ENCODE measurements at regions not wholly inside any gene's neighbourhood (a gene's known extent, or its start where the extent isn't known, plus 50 kb on each side); places are given as distances from the start of the nearest gene placed in this dataset.

- Histone ChIP-seq H3K36me3 (ENCODE audit: insufficient read depth, low read length) (no peaks in the 10 kb centered on the region), H3K4me1 (ENCODE audit: insufficient read depth, low read length) (no peaks in the 10 kb centered on the region), H3K9me3 (ENCODE audit: low read length) (no peaks in the 10 kb centered on the region), H3K4me3 (ENCODE audit: low read depth in 1 of 2, low read length in 2 of 2) (no peak overlapping the region), H3K27ac (ENCODE audit: low read depth, low read length) (no peak overlapping the region), H3K9ac (ENCODE audit: low read length) (no peak overlapping the region), H3K27me3 (ENCODE audit: control insufficient read depth in 1 of 2, insufficient read depth in 2 of 2, low read length in 2 of 2) (no peaks in the 10 kb centered on the region)
These were observed 321.0 kb upstream of the SLIT2 start for GRCh38 chr4:19930742-19931141.

- H3K4me3 ChIP-seq (ENCODE audit: low read depth in 1 of 2, low read length in 2 of 2): no peak overlapping the region
- no peaks in the 10 kb centered on the region for H3K9me3 ChIP-seq (ENCODE audit: low read length)
- H3K27ac ChIP-seq (ENCODE audit: low read depth, low read length): no peak overlapping the region
- no peaks in the 10 kb centered on the region for H3K36me3 ChIP-seq (ENCODE audit: insufficient read depth, low read length)
- no peak overlapping the region for H3K9ac ChIP-seq (ENCODE audit: low read length)
- H3K4me1 ChIP-seq (ENCODE audit: insufficient read depth, low read length): no peaks in the 10 kb centered on the region
- H3K27me3 ChIP-seq (ENCODE audit: control insufficient read depth in 1 of 2, insufficient read depth in 2 of 2, low read length in 2 of 2): no peaks in the 10 kb centered on the region
These were observed 324.3 kb upstream of the SLIT2 start for GRCh38 chr4:19927381-19927780.

GRCh38 chr4:19925516-19925915, 326.2 kb upstream of the SLIT2 start:
- no peaks in the 10 kb centered on the region for H3K27me3 ChIP-seq (ENCODE audit: control insufficient read depth in 1 of 2, insufficient read depth in 2 of 2, low read length in 2 of 2)
- no peaks in the 10 kb centered on the region for H3K9me3 ChIP-seq (ENCODE audit: low read length)
- H3K9ac ChIP-seq (ENCODE audit: low read length): no peak overlapping the region
- H3K36me3 ChIP-seq (ENCODE audit: insufficient read depth, low read length): no peaks in the 10 kb centered on the region
- H3K4me1 ChIP-seq (ENCODE audit: insufficient read depth, low read length): no peaks in the 10 kb centered on the region
- no peak overlapping the region for H3K4me3 ChIP-seq (ENCODE audit: low read depth in 1 of 2, low read length in 2 of 2)
- no peak overlapping the region for H3K27ac ChIP-seq (ENCODE audit: low read depth, low read length)

GRCh38 chr4:19924761-19925160, 326.9 kb upstream of the SLIT2 start:
- Histone ChIP-seq H3K9ac (ENCODE audit: low read length) (no peak overlapping the region), H3K4me1 (ENCODE audit: insufficient read depth, low read length) (no peaks in the 10 kb centered on the region), H3K27me3 (ENCODE audit: control insufficient read depth in 1 of 2, insufficient read depth in 2 of 2, low read length in 2 of 2) (no peaks in the 10 kb centered on the region), H3K27ac (ENCODE audit: low read depth, low read length) (no peak overlapping the region), H3K36me3 (ENCODE audit: insufficient read depth, low read length) (no peaks in the 10 kb centered on the region), H3K4me3 (ENCODE audit: low read depth in 1 of 2, low read length in 2 of 2) (no peak overlapping the region), H3K9me3 (ENCODE audit: low read length) (no peaks in the 10 kb centered on the region)

- H3K4me1 ChIP-seq (ENCODE audit: insufficient read depth, low read length): no peaks in the 10 kb centered on the region
- H3K9ac ChIP-seq (ENCODE audit: low read length): no peak overlapping the region
- no peaks in the 10 kb centered on the region for H3K36me3 ChIP-seq (ENCODE audit: insufficient read depth, low read length)
- no peaks in the 10 kb centered on the region for H3K27me3 ChIP-seq (ENCODE audit: control insufficient read depth in 1 of 2, insufficient read depth in 2 of 2, low read length in 2 of 2)
- no peak overlapping the region for H3K27ac ChIP-seq (ENCODE audit: low read depth, low read length)
- no peaks in the 10 kb centered on the region for H3K9me3 ChIP-seq (ENCODE audit: low read length)
- no peak overlapping the region for H3K4me3 ChIP-seq (ENCODE audit: low read depth in 1 of 2, low read length in 2 of 2)
These were observed 336.4 kb upstream of the SLIT2 start for GRCh38 chr4:19915276-19915675.

DNA sequence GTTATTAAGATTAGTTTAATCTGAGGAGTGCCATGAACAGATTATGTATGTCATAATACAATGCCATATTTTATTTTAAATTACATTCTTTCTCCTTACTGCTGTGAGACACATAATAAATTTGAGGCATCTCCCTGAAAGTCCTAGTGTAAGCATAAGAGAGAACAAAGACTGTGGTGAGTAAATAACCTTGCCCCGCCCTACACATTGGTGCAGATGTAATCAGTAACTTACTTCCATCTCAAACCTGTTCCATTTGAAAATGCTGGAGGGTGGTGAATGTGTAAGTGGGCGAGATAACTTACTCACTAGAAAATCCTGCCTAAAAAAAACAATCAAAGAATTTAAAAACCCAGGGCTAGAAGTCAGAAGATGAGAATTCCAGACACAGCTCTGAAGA, 338.1 kb upstream of the SLIT2 start:
- Histone ChIP-seq H3K9ac (ENCODE audit: low read length) (no peak overlapping the region), H3K27me3 (ENCODE audit: control insufficient read depth in 1 of 2, insufficient read depth in 2 of 2, low read length in 2 of 2) (no peaks in the 10 kb centered on the region), H3K27ac (ENCODE audit: low read depth, low read length) (no peak overlapping the region), H3K36me3 (ENCODE audit: insufficient read depth, low read length) (no peaks in the 10 kb centered on the region), H3K9me3 (ENCODE audit: low read length) (no peaks in the 10 kb centered on the region), H3K4me3 (ENCODE audit: low read depth in 1 of 2, low read length in 2 of 2) (no peak overlapping the region), H3K4me1 (ENCODE audit: insufficient read depth, low read length) (no peaks in the 10 kb centered on the region)

DNA sequence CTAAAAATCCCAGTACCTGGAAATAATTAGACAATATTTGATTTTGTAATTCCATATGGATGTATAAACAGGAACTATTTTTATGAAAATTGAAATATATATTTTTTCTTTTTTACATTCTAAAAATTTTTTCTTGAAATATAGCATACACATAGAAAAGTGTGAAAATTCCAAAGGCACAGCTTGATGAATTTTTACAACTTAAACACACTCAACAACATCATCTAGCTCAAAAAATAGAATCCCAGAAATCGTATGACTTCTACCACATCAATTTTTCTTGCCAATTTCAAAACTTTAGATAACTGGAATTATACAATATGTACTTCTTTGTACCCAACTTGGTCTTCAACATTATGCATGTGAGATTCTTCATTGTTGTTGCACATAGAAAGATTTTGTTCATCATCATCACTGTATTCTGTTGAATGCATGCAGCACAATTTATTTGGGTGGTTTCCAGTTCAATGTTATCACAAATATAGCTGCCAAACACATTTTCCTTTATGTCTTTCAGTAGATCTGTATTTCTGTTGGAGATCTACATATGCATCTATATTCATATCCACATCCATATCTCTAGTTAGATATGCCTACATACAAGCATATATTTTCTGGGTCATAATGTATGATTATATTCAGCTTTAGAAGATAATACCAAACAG, 340.7 kb upstream of the SLIT2 start:
- no peaks in the 10 kb centered on the region for H3K9me3 ChIP-seq (ENCODE audit: low read length)
- no peaks in the 10 kb centered on the region for H3K4me1 ChIP-seq (ENCODE audit: insufficient read depth, low read length)
- H3K9ac ChIP-seq (ENCODE audit: low read length): no peak overlapping the region
- H3K27me3 ChIP-seq (ENCODE audit: control insufficient read depth in 1 of 2, insufficient read depth in 2 of 2, low read length in 2 of 2): no peaks in the 10 kb centered on the region
- H3K4me3 ChIP-seq (ENCODE audit: low read depth in 1 of 2, low read length in 2 of 2): no peak overlapping the region
- no peaks in the 10 kb centered on the region for H3K36me3 ChIP-seq (ENCODE audit: insufficient read depth, low read length)
- H3K27ac ChIP-seq (ENCODE audit: low read depth, low read length): no peak overlapping the region

GRCh38 chr4:19905024-19905423, 346.7 kb upstream of the SLIT2 start:
- H3K4me1 ChIP-seq (ENCODE audit: insufficient read depth, low read length): no peaks in the 10 kb centered on the region
- H3K9me3 ChIP-seq (ENCODE audit: low read length): no peaks in the 10 kb centered on the region
- no peak overlapping the region for H3K9ac ChIP-seq (ENCODE audit: low read length)
- H3K27ac ChIP-seq (ENCODE audit: low read depth, low read length): no peak overlapping the region
- no peaks in the 10 kb centered on the region for H3K36me3 ChIP-seq (ENCODE audit: insufficient read depth, low read length)
- H3K4me3 ChIP-seq (ENCODE audit: low read depth in 1 of 2, low read length in 2 of 2): no peak overlapping the region
- H3K27me3 ChIP-seq (ENCODE audit: control insufficient read depth in 1 of 2, insufficient read depth in 2 of 2, low read length in 2 of 2): no peaks in the 10 kb centered on the region

GRCh38 chr4:19888587-19888986, 363.1 kb upstream of the SLIT2 start:
- Histone ChIP-seq H3K4me3 (ENCODE audit: low read depth in 1 of 2, low read length in 2 of 2) (no peak overlapping the region), H3K36me3 (ENCODE audit: insufficient read depth, low read length) (no peaks in the 10 kb centered on the region), H3K9me3 (ENCODE audit: low read length) (no peaks in the 10 kb centered on the region), H3K9ac (ENCODE audit: low read length) (no peak overlapping the region), H3K27me3 (ENCODE audit: control insufficient read depth in 1 of 2, insufficient read depth in 2 of 2, low read length in 2 of 2) (no peaks in the 10 kb centered on the region), H3K27ac (ENCODE audit: low read depth, low read length) (no peak overlapping the region), H3K4me1 (ENCODE audit: insufficient read depth, low read length) (no peaks in the 10 kb centered on the region)

GRCh38 chr4:19883841-19884240, 367.9 kb upstream of the SLIT2 start:
- Histone ChIP-seq H3K36me3 (ENCODE audit: insufficient read depth, low read length) (no peaks in the 10 kb centered on the region), H3K27me3 (ENCODE audit: control insufficient read depth in 1 of 2, insufficient read depth in 2 of 2, low read length in 2 of 2) (no peaks in the 10 kb centered on the region), H3K27ac (ENCODE audit: low read depth, low read length) (no peak overlapping the region), H3K4me1 (ENCODE audit: insufficient read depth, low read length) (no peaks in the 10 kb centered on the region), H3K9me3 (ENCODE audit: low read length) (no peaks in the 10 kb centered on the region), H3K9ac (ENCODE audit: low read length) (no peak overlapping the region), H3K4me3 (ENCODE audit: low read depth in 1 of 2, low read length in 2 of 2) (no peak overlapping the region)

DNA sequence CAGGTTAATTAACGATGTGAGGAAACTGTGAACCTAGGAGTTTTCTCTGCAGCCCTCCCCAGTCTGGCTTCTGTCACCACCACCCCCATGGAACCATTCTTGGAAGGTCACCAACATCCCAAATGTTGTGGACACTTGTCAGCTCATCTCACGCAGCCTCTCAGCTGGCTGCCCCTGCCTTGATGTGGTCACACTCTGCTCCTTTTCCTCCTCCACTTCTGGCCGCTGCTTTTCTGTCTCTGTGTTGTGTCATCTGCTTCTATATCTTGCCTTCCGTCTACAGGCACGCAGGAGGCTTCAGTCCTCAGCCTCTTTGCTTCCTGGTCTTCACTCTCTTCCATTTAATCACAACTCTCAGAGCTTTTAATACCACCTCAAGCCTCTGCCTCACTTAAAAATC, 371.5 kb upstream of the SLIT2 start:
- Histone ChIP-seq H3K9me3 (ENCODE audit: low read length) (no peaks in the 10 kb centered on the region), H3K36me3 (ENCODE audit: insufficient read depth, low read length) (no peaks in the 10 kb centered on the region), H3K4me1 (ENCODE audit: insufficient read depth, low read length) (no peaks in the 10 kb centered on the region), H3K4me3 (ENCODE audit: low read depth in 1 of 2, low read length in 2 of 2) (no peak overlapping the region), H3K9ac (ENCODE audit: low read length) (no peak overlapping the region), H3K27me3 (ENCODE audit: control insufficient read depth in 1 of 2, insufficient read depth in 2 of 2, low read length in 2 of 2) (no peaks in the 10 kb centered on the region), H3K27ac (ENCODE audit: low read depth, low read length) (no peak overlapping the region)

DNA sequence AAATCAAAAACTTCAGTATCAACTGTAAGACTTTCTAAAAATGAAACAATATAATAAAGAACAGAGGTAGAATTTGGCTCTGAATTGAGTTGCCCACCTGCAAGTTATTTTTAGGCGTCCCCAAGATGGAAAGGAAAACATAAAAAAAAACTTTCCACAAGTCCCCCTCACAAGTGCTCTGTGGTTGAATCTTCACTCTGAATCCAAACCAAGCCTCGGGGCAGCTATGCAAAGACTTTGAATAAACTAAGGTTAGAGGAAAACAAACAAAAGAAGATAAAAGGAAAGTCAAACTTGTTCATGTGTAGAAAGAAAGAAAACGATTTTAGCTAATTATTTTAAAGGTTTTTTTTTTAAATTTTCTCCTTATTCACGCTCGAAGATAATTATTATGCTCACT, 372.4 kb upstream of the SLIT2 start:
- H3K27ac ChIP-seq (ENCODE audit: low read depth, low read length): no peak overlapping the region
- H3K4me1 ChIP-seq (ENCODE audit: insufficient read depth, low read length): no peaks in the 10 kb centered on the region
- H3K4me3 ChIP-seq (ENCODE audit: low read depth in 1 of 2, low read length in 2 of 2): no peak overlapping the region
- H3K9me3 ChIP-seq (ENCODE audit: low read length): no peaks in the 10 kb centered on the region
- H3K9ac ChIP-seq (ENCODE audit: low read length): no peak overlapping the region
- H3K27me3 ChIP-seq (ENCODE audit: control insufficient read depth in 1 of 2, insufficient read depth in 2 of 2, low read length in 2 of 2): no peaks in the 10 kb centered on the region
- H3K36me3 ChIP-seq (ENCODE audit: insufficient read depth, low read length): no peaks in the 10 kb centered on the region
